ENCODE measurements at regions not wholly inside any gene's neighbourhood (a gene's known extent, or its start where the extent isn't known, plus 50 kb on each side); places are given as distances from the start of the nearest gene placed in this dataset.
A peak's percentile ranks its signal among the peaks of the same experiment; 100 is the strongest.
"Not testable (repeated sequence)": the region's sequence is repeated elsewhere in the genome, so short reads cannot be mapped to it uniquely, and the experiment has no call there.

- not testable (repeated sequence) for DNase-seq (ENCODE audit: low spot score)
These were observed 76.9 kb upstream of the POTEG start for GRCh38 chr14:19511055-19511454.

- DNase-seq (ENCODE audit: low spot score), result not testable (repeated sequence)
These were observed 55.3 kb upstream of the POTEG start for GRCh38 chr14:19489475-19489874.

- DNase-seq (ENCODE audit: low spot score), result not testable (repeated sequence)
These were observed 54.3 kb upstream of the POTEG start for GRCh38 chr14:19488457-19488856.

GRCh38 chr14:19487690-19488089 lies 53.5 kb upstream of the POTEG start:
- DNase-seq (ENCODE audit: low spot score), result not testable (repeated sequence)

- not testable (repeated sequence) for DNase-seq (ENCODE audit: low spot score)
These were observed 53.1 kb upstream of the POTEG start for GRCh38 chr14:19487265-19487664.

GRCh38 chr14:19485346-19485745 lies 51.2 kb upstream of the POTEG start:
- peak; percentile 0 for DNase-seq (ENCODE audit: low spot score)

All from SW480 (cell line).